ENCODE measurements at regions not wholly inside any gene's neighbourhood (a gene's known extent, or its start where the extent isn't known, plus 50 kb on each side); places are given as distances from the start of the nearest gene placed in this dataset.
A peak's percentile ranks its signal among the peaks of the same experiment; 100 is the strongest.

GRCh38 chr18:8984131-8984721 is 118.3 kb upstream of the NDUFV2 start:
- no peaks in the 10 kb centered on the region for H3K27me3 ChIP-seq
- DNase-seq = no peak
- H3K4me3 ChIP-seq (replicated peaks in 1 of 3) = no peak overlapping the region
- WGBS, 2 donors = 61 to 66% methylated on average over 4 of the region's 4 CpGs
- intact Hi-C loops (cut with DNase I) = no loop called here
- no peaks in the 10 kb centered on the region for H3K9me3 ChIP-seq
- no peak overlapping the region for H3K27ac ChIP-seq
- no peaks in the 10 kb centered on the region for H3K36me3 ChIP-seq
- no peak for TF ChIP-seq POLR2A (IDR thresholded peaks at IDR 0.05)
- TF ChIP-seq, protein P1, sequence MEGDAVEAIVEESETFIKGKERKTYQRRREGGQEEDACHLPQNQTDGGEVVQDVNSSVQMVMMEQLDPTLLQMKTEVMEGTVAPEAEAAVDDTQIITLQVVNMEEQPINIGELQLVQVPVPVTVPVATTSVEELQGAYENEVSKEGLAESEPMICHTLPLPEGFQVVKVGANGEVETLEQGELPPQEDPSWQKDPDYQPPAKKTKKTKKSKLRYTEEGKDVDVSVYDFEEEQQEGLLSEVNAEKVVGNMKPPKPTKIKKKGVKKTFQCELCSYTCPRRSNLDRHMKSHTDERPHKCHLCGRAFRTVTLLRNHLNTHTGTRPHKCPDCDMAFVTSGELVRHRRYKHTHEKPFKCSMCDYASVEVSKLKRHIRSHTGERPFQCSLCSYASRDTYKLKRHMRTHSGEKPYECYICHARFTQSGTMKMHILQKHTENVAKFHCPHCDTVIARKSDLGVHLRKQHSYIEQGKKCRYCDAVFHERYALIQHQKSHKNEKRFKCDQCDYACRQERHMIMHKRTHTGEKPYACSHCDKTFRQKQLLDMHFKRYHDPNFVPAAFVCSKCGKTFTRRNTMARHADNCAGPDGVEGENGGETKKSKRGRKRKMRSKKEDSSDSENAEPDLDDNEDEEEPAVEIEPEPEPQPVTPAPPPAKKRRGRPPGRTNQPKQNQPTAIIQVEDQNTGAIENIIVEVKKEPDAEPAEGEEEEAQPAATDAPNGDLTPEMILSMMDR (IDR thresholded peaks at IDR 0.05) = no peak
- peaks cover 0 to 9% of the 10 kb centered on the region in 2 donors for H3K4me1 ChIP-seq

GRCh38 chr18:8987241-8987640 is 115.3 kb upstream of the NDUFV2 start:
- H3K4me3 ChIP-seq (replicated peaks in 1 of 3) = no peak overlapping the region
- no peak for DNase-seq
- no peaks in the 10 kb centered on the region for H3K9me3 ChIP-seq
- H3K4me1 ChIP-seq = no peaks in the 10 kb centered on the region
- H3K36me3 ChIP-seq = no peaks in the 10 kb centered on the region
- WGBS, 2 donors = 67 to 76% methylated on average over 6 of the region's 6 CpGs
- H3K27ac ChIP-seq = no peak overlapping the region
- intact Hi-C loops (cut with DNase I) = no loop called here
- no peaks in the 10 kb centered on the region for H3K27me3 ChIP-seq
- TF ChIP-seq, protein P1 (IDR thresholded peaks at IDR 0.05) = no peak
- TF ChIP-seq POLR2A (IDR thresholded peaks at IDR 0.05) = no peak

DNA sequence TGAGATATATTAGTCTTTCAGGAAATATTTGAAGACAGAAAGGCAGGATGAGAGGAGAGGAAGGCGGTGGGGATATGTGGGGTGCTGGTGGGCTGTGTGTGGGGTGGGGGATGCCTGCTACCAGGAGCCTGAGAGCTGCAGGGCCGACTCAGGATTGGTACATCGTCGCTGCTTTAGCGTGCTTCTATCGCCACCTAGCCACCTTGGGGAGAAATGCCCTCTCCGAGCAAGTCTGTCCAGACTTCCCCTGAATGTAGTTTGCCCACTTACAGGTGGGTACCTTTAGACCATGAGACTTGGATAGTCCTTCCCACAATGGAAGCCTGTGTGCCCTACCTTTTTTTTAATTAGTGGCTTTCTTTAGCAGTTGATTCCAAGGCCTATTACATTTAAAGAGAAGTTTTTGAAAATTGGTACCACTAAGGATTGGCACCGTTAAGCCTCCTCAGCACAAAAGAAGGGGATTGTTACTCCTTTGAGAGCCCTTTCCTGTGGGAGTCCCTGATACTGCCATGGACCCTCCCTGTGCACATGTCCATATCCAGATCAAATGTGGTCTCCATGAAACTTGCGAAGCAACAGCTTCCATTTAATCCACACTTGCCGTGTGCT is 114.1 kb upstream of the NDUFV2 start:
- intact Hi-C loops (cut with DNase I) = no loop called here
- Histone ChIP-seq H3K27ac (no peak overlapping the region), H3K9me3 (no peaks in the 10 kb centered on the region), H3K4me3 (replicated peaks in 1 of 3) (no peak overlapping the region), H3K4me1 (no peaks in the 10 kb centered on the region), H3K27me3 (no peaks in the 10 kb centered on the region), H3K36me3 (no peaks in the 10 kb centered on the region)
- 30 to 34% methylated on average over 10 of the region's 10 CpGs for WGBS, 2 donors
- TF ChIP-seq, protein P1 (IDR thresholded peaks at IDR 0.05) = peak in 5 of 6 experiments; percentile 52 to 81 (median 74)
- no peak for TF ChIP-seq POLR2A (IDR thresholded peaks at IDR 0.05)
- DNase-seq = peak; percentile 53 to 62

- H3K4me3 ChIP-seq (replicated peaks in 1 of 3) = no peak overlapping the region
- 78 to 82% methylated on average over 5 of the region's 5 CpGs for WGBS, 2 donors
- H3K4me1 ChIP-seq = no peaks in the 10 kb centered on the region
- no peaks in the 10 kb centered on the region for H3K9me3 ChIP-seq
- H3K36me3 ChIP-seq = no peaks in the 10 kb centered on the region
- no peak for TF ChIP-seq POLR2A (IDR thresholded peaks at IDR 0.05)
- TF ChIP-seq, protein P1 (IDR thresholded peaks at IDR 0.05) = no peak
- no peak for DNase-seq
- intact Hi-C loops (cut with DNase I) = no loop called here
- H3K27ac ChIP-seq = no peak overlapping the region
- no peaks in the 10 kb centered on the region for H3K27me3 ChIP-seq
Observed at GRCh38 chr18:8989017-8989416, 113.5 kb upstream of the NDUFV2 start.

DNA sequence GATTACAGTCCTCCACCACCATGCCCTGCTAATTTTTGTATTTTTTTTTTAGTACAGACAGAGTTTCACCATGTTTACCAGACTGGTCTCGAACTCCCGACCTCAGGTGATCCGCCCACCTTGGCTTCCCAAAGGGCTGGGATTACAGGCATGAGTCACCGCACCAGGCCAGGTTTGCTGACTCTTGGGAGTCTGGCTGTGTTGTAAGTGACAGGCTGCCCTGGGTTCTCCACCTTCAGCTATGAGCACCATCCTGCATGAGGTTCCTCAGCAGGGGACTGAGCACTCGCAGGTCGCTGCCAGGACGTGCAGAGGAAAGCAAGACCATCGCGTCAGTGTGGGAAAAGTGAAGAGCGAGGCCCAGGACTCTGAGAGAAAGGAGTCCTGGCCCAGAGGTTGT is 112.6 kb upstream of the NDUFV2 start:
- Histone ChIP-seq H3K36me3 (no peaks in the 10 kb centered on the region), H3K9me3 (no peaks in the 10 kb centered on the region), H3K4me3 (replicated peaks in 1 of 3) (no peak overlapping the region), H3K27me3 (no peaks in the 10 kb centered on the region), H3K27ac (no peak overlapping the region), H3K4me1 (no peaks in the 10 kb centered on the region)
- TF ChIP-seq POLR2A (IDR thresholded peaks at IDR 0.05) = no peak
- TF ChIP-seq, protein P1 (IDR thresholded peaks at IDR 0.05) = no peak
- intact Hi-C loops (cut with DNase I) = loop anchor here (2.0 to 5.0 kb wide), 2 partner anchors 298 to 331 kb away; no protein-coding TSS in a partner anchor
- 88% methylated on average over 10 of the region's 10 CpGs for WGBS, 2 donors
- DNase-seq = no peak

Data from thyroid gland (tissue), 4 donors.